GM19025 (cell line): ENCODE measurements at regions not wholly inside any gene's neighbourhood (a gene's known extent, or its start where the extent isn't known, plus 50 kb on each side); places are given as distances from the start of the nearest gene placed in this dataset.

Experiments used
- ATAC-seq: cut with Tn5 transposase; IDR thresholded peaks from one replicate; pipeline ENCODE4 v1.9.1; 2021; ENCODE audit warnings: mild to moderate bottlenecking, low read depth, moderate library complexity; ENCODE audit not compliant: unreplicated experiment

DNA sequence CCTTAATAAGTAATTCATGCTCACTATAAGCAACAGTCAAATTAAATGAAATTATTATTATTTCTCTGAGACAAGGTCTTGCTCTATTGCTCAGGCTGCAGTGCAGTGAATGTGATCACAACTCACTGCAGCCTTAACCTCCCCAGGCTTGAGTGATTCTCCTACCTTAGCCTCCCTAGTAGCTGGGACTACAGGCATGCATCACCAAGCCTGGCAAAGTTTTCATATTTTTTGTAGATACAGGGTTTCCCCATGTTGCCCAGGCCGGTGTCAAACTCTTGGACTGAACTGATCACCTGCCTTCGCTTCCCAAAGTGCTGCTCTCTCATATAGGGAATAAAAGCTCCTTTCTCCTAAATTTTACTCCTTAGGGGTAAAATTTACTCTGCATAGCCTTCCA is 74.9 kb upstream of the GAREM1 start:
- no peak for ATAC-seq

DNA sequence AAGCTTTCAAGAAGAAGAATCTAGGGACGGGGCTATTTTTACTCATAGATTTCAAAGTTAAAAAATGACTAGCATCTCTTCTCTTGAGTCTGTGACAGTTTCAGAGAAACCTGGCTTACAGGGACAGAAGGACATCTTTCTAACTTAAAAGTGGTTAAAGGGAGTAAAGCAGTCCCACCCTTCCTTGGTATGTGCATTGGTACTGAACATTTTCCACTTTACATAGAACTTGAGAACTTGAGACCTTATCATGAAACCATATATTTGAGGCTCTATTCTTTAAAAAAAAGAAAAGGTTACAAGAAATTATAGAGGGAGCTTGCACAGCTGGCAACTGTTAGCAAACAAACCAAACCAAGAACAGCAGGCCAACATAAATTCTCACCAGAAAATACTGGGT is 73.4 kb upstream of the GAREM1 start:
- ATAC-seq = no peak

DNA sequence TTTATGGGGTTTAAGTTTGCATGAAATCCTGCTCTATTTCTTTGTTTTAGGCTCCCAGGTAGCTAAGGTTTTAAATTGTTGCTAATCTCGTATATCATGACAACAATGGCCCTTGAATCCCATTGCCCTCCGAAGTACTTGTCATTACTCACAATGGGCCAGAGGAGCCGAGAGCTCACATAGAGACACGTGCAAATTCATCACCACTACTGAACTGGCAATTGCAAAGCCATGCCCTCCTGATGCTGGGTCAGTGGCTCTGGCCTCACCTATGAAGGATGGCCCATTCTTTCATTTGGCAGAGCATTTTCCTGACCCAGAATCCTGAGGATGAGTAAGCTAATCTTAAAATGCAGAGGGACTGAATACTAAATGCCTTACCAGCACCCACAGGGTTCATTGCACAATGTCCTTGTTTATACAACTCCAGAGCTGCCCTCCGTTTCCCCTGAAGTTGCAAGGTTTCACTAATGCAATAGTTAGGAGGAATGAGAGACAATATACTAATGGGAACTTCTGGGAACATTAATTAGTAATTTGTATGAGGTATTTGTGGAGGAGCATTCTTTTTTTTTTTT is 71.6 kb upstream of the GAREM1 start:
- no peak for ATAC-seq

DNA sequence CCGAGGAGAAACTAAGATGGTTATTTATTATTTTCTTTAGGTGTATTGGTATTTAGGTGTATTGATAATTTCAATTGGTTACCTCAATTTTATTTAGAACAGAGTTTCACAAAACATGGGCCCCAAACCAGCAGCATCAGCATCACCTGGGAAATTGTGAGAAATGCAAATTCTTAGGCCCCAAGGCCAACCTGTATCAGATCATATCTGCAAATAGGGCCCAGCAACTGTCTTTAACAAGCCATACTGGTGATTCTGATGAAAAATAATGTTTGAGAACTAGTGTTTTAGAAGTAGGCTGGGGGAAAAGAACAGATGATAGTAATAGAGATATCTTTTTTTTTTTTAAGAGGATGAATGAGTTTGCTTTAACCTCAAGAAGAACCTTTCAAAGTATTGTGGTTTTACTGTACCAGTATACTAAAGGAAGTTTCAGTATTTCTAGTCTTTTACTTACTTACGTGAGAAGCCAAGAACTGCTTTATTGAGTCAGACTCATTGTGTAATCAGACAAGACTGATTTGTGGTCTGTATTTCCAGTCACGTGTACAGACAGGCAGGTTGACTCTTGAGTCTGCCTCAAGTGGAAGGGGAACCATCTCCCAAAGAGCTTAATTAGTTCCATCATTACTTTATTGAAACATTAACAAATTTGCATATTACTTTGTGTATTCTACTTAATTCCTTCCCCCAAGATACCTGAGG is 60.4 kb upstream of the GAREM1 start:
- ATAC-seq = no peak

DNA sequence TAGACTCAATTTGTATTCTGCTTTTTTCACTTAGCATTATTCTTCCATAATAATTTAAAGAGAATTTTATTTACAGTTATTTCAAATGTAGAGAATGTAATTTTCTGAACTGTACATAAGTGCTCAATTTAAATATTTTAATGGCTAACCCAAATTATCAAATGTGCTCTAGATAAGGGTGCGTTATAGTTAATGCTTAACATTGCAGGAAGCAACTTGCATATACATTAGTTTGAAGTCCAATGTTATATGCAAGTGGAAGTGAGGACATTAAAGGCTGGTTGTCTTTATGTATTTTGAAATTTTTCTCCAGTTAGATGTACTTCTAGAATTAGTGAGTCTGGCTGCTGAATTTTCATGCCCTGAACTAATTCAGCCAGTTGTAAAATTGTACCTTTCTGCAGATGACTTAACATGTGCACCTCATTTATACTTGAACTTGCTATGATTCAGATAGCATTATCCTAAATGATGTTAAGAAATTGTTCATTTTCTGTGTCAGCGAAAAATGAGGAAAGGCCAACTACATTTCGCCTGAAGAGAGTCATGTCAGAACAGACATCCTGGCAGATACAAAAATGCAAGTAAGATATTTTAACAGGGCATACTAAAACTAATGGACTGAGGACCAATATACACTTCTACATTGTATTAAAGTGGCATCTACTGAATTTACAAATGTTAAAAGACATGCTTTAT is 59.2 kb upstream of the GAREM1 start:
- no peak for ATAC-seq

DNA sequence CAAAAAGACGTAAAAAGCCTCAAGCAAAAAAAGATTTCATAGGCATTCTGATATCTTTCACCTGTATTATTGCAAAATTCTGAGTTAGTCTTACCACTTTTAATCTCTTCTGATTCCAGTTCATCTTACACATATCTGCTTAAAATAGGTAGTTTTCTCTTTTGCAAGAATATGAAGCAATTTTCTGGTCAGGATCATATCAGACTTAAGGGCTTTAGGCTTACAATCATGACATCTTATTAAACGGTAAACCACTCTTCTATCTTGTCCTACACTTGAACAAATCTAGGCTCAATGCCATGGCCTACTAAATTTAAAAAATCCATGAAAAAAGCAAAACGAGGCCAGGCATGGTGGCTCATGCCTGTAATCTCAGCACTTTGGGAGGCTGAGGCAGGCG is 50.1 kb upstream of the GAREM1 start:
- ATAC-seq = no peak
